OCI-LY1 (cell line): ENCODE measurements at regions not wholly inside any gene's neighbourhood (a gene's known extent, or its start where the extent isn't known, plus 50 kb on each side); places are given as distances from the start of the nearest gene placed in this dataset.

ENCODE experiments used
- CTCF ChIP-seq: fragments of 200-600 bp; sonication (generic), shearing (Covaris generic); IDR thresholded peaks from 2 replicates; pipeline ENCODE4 v1.5.1; 2017; ENCODE audit warnings: mild to moderate bottlenecking, antibody characterized with exemption, low read length, moderate library complexity, mixed read lengths
- EZH2 ChIP-seq: fragments of 200-600 bp; sonication (generic), shearing (Covaris generic); IDR thresholded peaks from 2 replicates; pipeline ENCODE4 v1.8.0; 2017; ENCODE audit warnings: borderline replicate concordance, mixed run types, mild to moderate bottlenecking, antibody characterized with exemption, low read length, moderate library complexity, mixed read lengths

GRCh38 chr14:87489196-87489819, 503.7 kb downstream of the GALC start:
- TF ChIP-seq CTCF: no peak
- no peak for TF ChIP-seq EZH2
